Hypothalamus (tissue), 51 donors: ENCODE measurements at regions not wholly inside any gene's neighbourhood (a gene's known extent, or its start where the extent isn't known, plus 50 kb on each side); places are given as distances from the start of the nearest gene placed in this dataset.
"Not testable (repeated sequence)": the region's sequence is repeated elsewhere in the genome, so short reads cannot be mapped to it uniquely, and the experiment has no call there.

Source experiments
- DNase-seq, 51 donors: peaks; one replicate each; lab custom pipeline; 2025; lab: John Stamatoyannopoulos, UW

DNA sequence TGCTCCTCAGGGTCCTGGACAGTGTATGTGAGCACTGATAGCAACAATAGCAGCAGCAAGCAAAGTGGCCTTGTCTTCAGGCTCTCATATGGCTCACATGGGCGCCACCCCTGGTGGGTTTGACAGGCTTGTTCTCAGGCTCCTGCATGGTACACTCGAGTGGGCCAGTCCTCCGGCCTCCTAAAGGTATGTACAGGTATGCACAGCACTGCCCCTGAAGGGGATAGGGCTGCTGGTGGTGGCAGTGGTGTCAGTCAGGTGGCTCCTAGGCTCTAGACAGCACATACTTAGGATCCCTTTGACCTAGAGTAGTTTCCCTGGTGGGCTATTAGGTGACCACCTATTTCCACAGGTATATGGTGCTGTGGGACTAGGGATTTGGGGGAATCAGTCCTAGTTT lies 79.8 kb downstream of the LGALS9B start:
- not testable (repeated sequence) for DNase-seq

DNA sequence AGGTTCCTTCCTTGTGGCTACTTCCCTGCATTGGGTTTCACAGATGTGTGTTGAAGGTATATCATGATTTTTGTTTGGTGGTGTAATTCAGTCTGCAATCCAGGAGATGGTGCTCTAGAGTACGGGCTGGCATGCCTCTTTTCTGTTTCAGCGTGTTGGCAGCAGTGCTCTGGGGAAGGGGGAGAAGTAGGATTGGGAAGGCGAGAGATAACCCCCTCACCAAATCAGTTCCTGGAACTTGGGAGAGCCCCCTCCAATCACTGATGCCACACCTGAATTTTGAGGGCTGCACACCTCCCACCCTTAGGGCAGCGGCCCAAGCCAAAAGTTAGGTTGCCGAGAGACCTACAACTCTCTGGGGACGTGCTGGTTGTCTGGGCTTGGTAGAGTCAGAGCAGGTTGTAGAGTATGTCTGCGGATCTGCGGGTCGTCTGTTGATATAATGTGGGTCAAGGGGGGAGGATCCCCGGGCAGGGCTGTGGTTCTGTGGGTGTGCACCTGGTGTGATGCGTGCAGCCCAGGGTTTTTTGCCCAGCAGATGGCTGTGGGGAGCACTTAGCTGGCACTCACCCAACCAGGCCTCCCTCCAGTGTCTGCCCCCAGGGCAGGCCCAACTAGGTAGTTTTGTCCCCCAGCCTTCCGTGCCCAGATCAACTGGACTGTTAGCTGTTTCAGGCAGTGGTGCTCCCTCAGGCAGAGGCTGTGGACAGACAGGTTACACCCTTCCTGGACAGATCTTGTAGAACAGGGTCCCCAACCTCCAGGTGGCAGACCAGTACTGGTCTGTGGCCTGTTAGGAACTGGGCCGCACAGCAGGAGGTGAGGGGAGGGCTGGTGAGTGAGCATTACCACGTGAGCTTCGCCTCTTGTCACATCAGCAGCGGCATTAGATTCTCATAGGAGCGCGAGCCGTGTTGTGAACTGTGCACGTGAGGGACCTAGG lies 85.7 kb downstream of the LGALS9B start:
- DNase-seq = peak in 10 of 51 donors; percentile 4 to 29 (median 11)

- DNase-seq = not testable (repeated sequence)
Observed at GRCh38 chr17:20380625-20381024, 86.7 kb downstream of the LGALS9B start.

- not testable (repeated sequence) for DNase-seq
Observed at GRCh38 chr17:20379251-20379650, 88.1 kb downstream of the LGALS9B start.

DNA sequence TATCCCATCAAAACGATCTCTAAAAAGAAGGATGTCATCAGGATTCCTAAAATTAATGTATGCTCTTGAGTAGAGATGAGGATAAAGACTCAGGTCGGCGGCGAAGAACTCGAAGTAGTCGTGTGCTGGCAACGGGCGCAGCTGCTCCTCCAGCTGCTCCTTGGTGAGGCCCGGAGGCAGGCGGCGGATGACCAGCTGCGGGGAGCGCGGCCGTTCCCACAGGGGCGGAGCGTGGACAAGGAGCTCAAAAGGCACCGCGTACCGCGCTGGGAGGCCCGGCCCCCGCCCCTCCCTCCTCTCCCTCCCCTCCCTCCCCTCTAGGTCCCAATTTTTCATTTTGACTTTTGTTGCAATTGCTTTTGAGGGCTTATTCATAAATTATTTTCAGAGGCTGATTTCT lies 90.7 kb downstream of the LGALS9B start:
- DNase-seq = not testable (repeated sequence)

GRCh38 chr17:20375745-20376144 lies 91.6 kb downstream of the LGALS9B start:
- DNase-seq = not testable (repeated sequence)
